ENCODE measurements at regions not wholly inside any gene's neighbourhood (a gene's known extent, or its start where the extent isn't known, plus 50 kb on each side); places are given as distances from the start of the nearest gene placed in this dataset.

GRCh38 chr4:98816386-98816785 is 112.5 kb downstream of the EIF4E start:
- DNase-seq (ENCODE audit: low spot score), result no peak
- H3K27me3 ChIP-seq (replicated peaks; ENCODE audit: insufficient read depth), result no peaks in the 10 kb centered on the region
- TF ChIP-seq POLR2AphosphoS5 (IDR thresholded peaks at IDR 0.05), result no peak
- TF ChIP-seq POLR2A (IDR thresholded peaks at IDR 0.05), result no peak
- no peak for TF ChIP-seq CTCF (IDR thresholded peaks at IDR 0.05)
- H3K4me3 ChIP-seq, result no peak overlapping the region
- H3K4me1 ChIP-seq (replicated peaks), result no peaks in the 10 kb centered on the region
- no peaks in the 10 kb centered on the region for H3K36me3 ChIP-seq
- no peak overlapping the region for H3K27ac ChIP-seq
- intact Hi-C loops (cut with DNase I), result no loop called here
- no peaks in the 10 kb centered on the region for H3K9me3 ChIP-seq

GRCh38 chr4:98804403-98804802 is 124.5 kb downstream of the EIF4E start:
- H3K27me3 ChIP-seq (replicated peaks; ENCODE audit: insufficient read depth), result no peaks in the 10 kb centered on the region
- no peaks in the 10 kb centered on the region for H3K9me3 ChIP-seq
- no peak for DNase-seq (ENCODE audit: low spot score)
- 98% methylated on average over 2 of the region's 2 CpGs for WGBS
- no peak overlapping the region for H3K4me3 ChIP-seq
- H3K36me3 ChIP-seq, result no peaks in the 10 kb centered on the region
- intact Hi-C loops (cut with DNase I), result no loop called here
- H3K4me1 ChIP-seq (replicated peaks), result no peaks in the 10 kb centered on the region
- TF ChIP-seq POLR2AphosphoS5 (IDR thresholded peaks at IDR 0.05), result no peak
- no peak for TF ChIP-seq CTCF (IDR thresholded peaks at IDR 0.05)
- no peak for TF ChIP-seq POLR2A (IDR thresholded peaks at IDR 0.05)
- no peak overlapping the region for H3K27ac ChIP-seq

GRCh38 chr4:98803251-98803650 is 125.7 kb downstream of the EIF4E start:
- Histone ChIP-seq H3K36me3 (no peaks in the 10 kb centered on the region), H3K4me3 (no peak overlapping the region), H3K4me1 (replicated peaks) (no peaks in the 10 kb centered on the region), H3K27me3 (replicated peaks; ENCODE audit: insufficient read depth) (no peaks in the 10 kb centered on the region), H3K9me3 (no peaks in the 10 kb centered on the region), H3K27ac (no peak overlapping the region)
- 80% methylated on average over 3 of the region's 3 CpGs for WGBS
- TF ChIP-seq POLR2A (IDR thresholded peaks at IDR 0.05), result no peak
- intact Hi-C loops (cut with DNase I), result no loop called here
- DNase-seq (ENCODE audit: low spot score), result no peak

- H3K4me1 ChIP-seq (replicated peaks), result no peaks in the 10 kb centered on the region
- no peak overlapping the region for H3K27ac ChIP-seq
- 27% methylated on average over 1 of the region's 1 CpG for WGBS
- H3K9me3 ChIP-seq, result no peaks in the 10 kb centered on the region
- intact Hi-C loops (cut with DNase I), result no loop called here
- no peak overlapping the region for H3K4me3 ChIP-seq
- no peaks in the 10 kb centered on the region for H3K36me3 ChIP-seq
- no peak for DNase-seq (ENCODE audit: low spot score)
- TF ChIP-seq POLR2A (IDR thresholded peaks at IDR 0.05) (no peak), POLR2AphosphoS5 (IDR thresholded peaks at IDR 0.05) (no peak)
- no peaks in the 10 kb centered on the region for H3K27me3 ChIP-seq (replicated peaks; ENCODE audit: insufficient read depth)
Measured at GRCh38 chr4:98802770-98803198, 126.1 kb downstream of the EIF4E start.

- H3K27me3 ChIP-seq (replicated peaks; ENCODE audit: insufficient read depth), result no peaks in the 10 kb centered on the region
- H3K27ac ChIP-seq, result no peak overlapping the region
- no peaks in the 10 kb centered on the region for H3K4me1 ChIP-seq (replicated peaks)
- no peak overlapping the region for H3K4me3 ChIP-seq
- no peak for DNase-seq (ENCODE audit: low spot score)
- no peaks in the 10 kb centered on the region for H3K9me3 ChIP-seq
- WGBS, result 79% methylated on average over 6 of the region's 6 CpGs
- intact Hi-C loops (cut with DNase I), result no loop called here
- TF ChIP-seq POLR2AphosphoS5 (IDR thresholded peaks at IDR 0.05), result no peak
- H3K36me3 ChIP-seq, result no peaks in the 10 kb centered on the region
Measured at GRCh38 chr4:98801259-98801725, 127.6 kb downstream of the EIF4E start.

GRCh38 chr4:98796991-98797390 is 131.9 kb downstream of the EIF4E start:
- 86% methylated on average over 7 of the region's 7 CpGs for WGBS
- no peak overlapping the region for H3K4me3 ChIP-seq

More at GRCh38 chr4:98796991-98797390, 131.9 kb downstream of the EIF4E start:
- Histone ChIP-seq H3K27me3 (replicated peaks; ENCODE audit: insufficient read depth) (no peaks in the 10 kb centered on the region), H3K9me3 (no peaks in the 10 kb centered on the region), H3K4me1 (replicated peaks) (no peaks in the 10 kb centered on the region), H3K36me3 (no peaks in the 10 kb centered on the region), H3K27ac (no peak overlapping the region)
- TF ChIP-seq POLR2A (IDR thresholded peaks at IDR 0.05) (no peak), CTCF (IDR thresholded peaks at IDR 0.05) (no peak), POLR2AphosphoS5 (IDR thresholded peaks at IDR 0.05) (no peak)
- no peak for DNase-seq (ENCODE audit: low spot score)
- intact Hi-C loops (cut with DNase I), result no loop called here

Measured in prostate gland (tissue), 2 donors.